PC-9 (cell line): ENCODE measurements at regions not wholly inside any gene's neighbourhood (a gene's known extent, or its start where the extent isn't known, plus 50 kb on each side); places are given as distances from the start of the nearest gene placed in this dataset.

ENCODE experiments used
- BruUV-seq: library from RNA; stranded (reverse); fragments of 400-500 nt; replicated peaks from 2 replicates; lab custom pipeline; 2021; lab: Mats Ljungman, UMichigan
- CTCF ChIA-PET: fragments of 300-600 bp; sonication (Branson Sonifier 250); formaldehyde crosslinking; loops from one replicate; lab custom pipeline; 2022; ENCODE audit warnings: antibody characterized with exemption; lab: Charles Lee
- POLR2A ChIA-PET: fragments of 300-600 bp; sonication (Branson Sonifier 250); formaldehyde crosslinking; loops from one replicate; lab custom pipeline; 2022; ENCODE audit warnings: antibody characterized with exemption; ENCODE audit not compliant: unreplicated experiment; lab: Charles Lee
- DNase-seq, 2 experiments: peaks; one replicate each; pipeline versions ENCODE4 v3.0.0 to v3.0.0-alpha.2; 2015 to 2022; ENCODE audit warnings: mixed read lengths in 1 of 2
- H2AFZ ChIP-seq: fragments of 200-600 bp; sonication (generic); 2 replicates; pipeline ENCODE4 v1.8.1; 2017; ENCODE audit warnings: antibody characterized with exemption
- H3F3A ChIP-seq: fragments of 200-600 bp; sonication (generic); 2 replicates; pipeline ENCODE4 v1.8.1; 2017; ENCODE audit warnings: antibody characterized with exemption, mild to moderate bottlenecking, low read depth; ENCODE audit not compliant: insufficient read depth
- H3K27ac ChIP-seq: fragments of 200-600 bp; sonication (generic); 2 replicates; pipeline ENCODE4 v1.6.1; 2016; ENCODE audit warnings: mixed run types
- H3K27me3 ChIP-seq: fragments of 200-600 bp; sonication (generic); 2 replicates; pipeline ENCODE4 v1.6.1; 2016; ENCODE audit warnings: low read depth, mixed run types; ENCODE audit not compliant: insufficient read depth
- H3K36me3 ChIP-seq: fragments of 200-600 bp; sonication (generic); 2 replicates; pipeline ENCODE4 v1.6.1; 2016; ENCODE audit warnings: low read depth, mixed run types
- H3K4me1 ChIP-seq: fragments of 200-600 bp; sonication (generic); replicated peaks from 2 replicates; pipeline ENCODE4 v1.6.1; 2016; ENCODE audit warnings: mixed run types; ENCODE audit not compliant: insufficient read depth
- H3K4me2 ChIP-seq: fragments of 200-600 bp; sonication (generic); 2 replicates; pipeline ENCODE4 v1.6.1; 2017; ENCODE audit warnings: mixed run types
- H3K4me3 ChIP-seq: fragments of 200-600 bp; sonication (generic); 2 replicates; pipeline ENCODE4 v1.6.1; 2016; ENCODE audit warnings: mixed run types
- H3K79me2 ChIP-seq: fragments of 200-600 bp; sonication (generic); 2 replicates; pipeline ENCODE4 v1.6.1; 2017; ENCODE audit warnings: low read depth, mixed run types
- H3K9me2 ChIP-seq: fragments of 200-600 bp; sonication (generic); 2 replicates; pipeline ENCODE4 v1.8.1; 2017; ENCODE audit warnings: mild to moderate bottlenecking; ENCODE audit not compliant: insufficient read depth
- H3K9me3 ChIP-seq: fragments of 200-600 bp; sonication (generic); 2 replicates; pipeline ENCODE4 v1.8.1; 2016; ENCODE audit warnings: low read depth; ENCODE audit not compliant: insufficient read depth
- H4K20me1 ChIP-seq: fragments of 200-600 bp; sonication (generic); 2 replicates; pipeline ENCODE4 v1.8.1; 2017; ENCODE audit not compliant: insufficient read depth
- CTCF ChIP-seq: fragments of 200-600 bp; sonication (generic); conservative IDR thresholded peaks from 2 replicates; pipeline ENCODE4 v1.6.1; 2017; ENCODE audit warnings: mixed run types, antibody characterized with exemption, mild to moderate bottlenecking, moderate library complexity
- EZH2 ChIP-seq: fragments of 200-600 bp; sonication (generic); IDR thresholded peaks from 2 replicates; pipeline ENCODE4 v1.8.0; 2017; ENCODE audit warnings: antibody characterized with exemption, low read depth
- intact Hi-C: fragments of 100-400 bp; cut with micrococcal nuclease; formaldehyde crosslinking; loops from one replicate; pipeline ENCODE4 v1.10.0; 2022; ENCODE audit not compliant: unreplicated experiment

DNA sequence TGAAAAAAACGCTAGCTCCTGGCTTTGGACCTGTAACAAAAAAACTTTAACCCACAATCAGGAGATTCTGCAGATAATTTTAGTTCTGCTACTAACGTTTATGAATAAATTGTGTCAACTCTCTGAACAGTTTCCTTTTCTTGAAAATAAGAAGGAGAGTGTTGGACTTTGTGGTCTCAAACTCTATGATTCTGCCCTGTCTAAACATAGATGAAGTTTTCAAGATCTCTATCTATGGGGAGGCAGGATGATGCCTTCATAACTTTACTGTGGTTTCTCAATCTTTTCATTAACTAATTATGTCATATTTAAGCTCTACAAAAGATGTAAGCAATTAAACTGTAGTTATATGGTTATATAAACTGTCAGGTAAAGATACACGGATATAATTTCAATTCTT is 162.0 kb downstream of the REEP3 start:
- TF ChIP-seq EZH2, result no peak
- TF ChIP-seq CTCF, result no peak
- no peak for DNase-seq
- Histone ChIP-seq H3K4me1 (no peaks in the 10 kb centered on the region), H3K9me3 (no peaks in the 10 kb centered on the region), H3K27ac (no peak overlapping the region), H2AFZ (no peak overlapping the region), H4K20me1 (no peaks in the 10 kb centered on the region; the same call in 1 of the 2 replicates), H3K36me3 (no peaks in the 10 kb centered on the region), H3F3A (no peaks in the 10 kb centered on the region), H3K4me2 (no peak overlapping the region), H3K9me2 (no peaks in the 10 kb centered on the region), H3K27me3 (no peaks in the 10 kb centered on the region), H3K79me2 (no peaks in the 10 kb centered on the region), H3K4me3 (no peak overlapping the region)
- CTCF ChIA-PET, result no interaction called here
- POLR2A ChIA-PET, result no interaction called here
- intact Hi-C loops, result no loop called here
- no TSS peak for BruUV-seq

DNA sequence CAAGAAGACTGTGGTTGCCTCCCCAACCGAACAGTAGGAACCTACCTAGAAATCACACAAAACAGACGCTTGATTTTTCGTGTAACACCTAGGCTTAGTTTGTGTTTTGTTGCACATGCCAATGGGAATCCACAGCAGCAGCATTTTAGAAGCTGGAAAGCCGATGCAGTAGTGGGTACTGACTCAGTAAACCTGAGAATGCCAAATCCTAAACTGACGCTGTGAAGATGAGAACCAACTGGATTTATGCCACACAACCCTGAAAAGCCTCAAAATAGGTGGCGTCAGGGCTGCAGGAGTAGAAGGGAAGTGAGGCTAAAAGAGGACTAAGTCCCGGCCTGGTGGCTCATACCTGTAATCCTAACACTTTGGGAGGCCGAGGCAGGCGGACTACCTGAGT is 162.5 kb downstream of the REEP3 start:
- Histone ChIP-seq H3K79me2 (no peaks in the 10 kb centered on the region), H4K20me1 (no peaks in the 10 kb centered on the region; the same call in 1 of the 2 replicates), H3K9me2 (no peaks in the 10 kb centered on the region), H2AFZ (no peak overlapping the region), H3K4me3 (no peak overlapping the region), H3K27me3 (no peaks in the 10 kb centered on the region), H3K27ac (no peak overlapping the region), H3K4me1 (no peaks in the 10 kb centered on the region), H3K9me3 (no peaks in the 10 kb centered on the region), H3K36me3 (no peaks in the 10 kb centered on the region), H3K4me2 (no peak overlapping the region), H3F3A (no peaks in the 10 kb centered on the region)
- no peak for DNase-seq
- intact Hi-C loops, result no loop called here
- no TSS peak for BruUV-seq
- ChIA-PET CTCF (no interaction called here), POLR2A (no interaction called here)
- no peak for TF ChIP-seq EZH2
- TF ChIP-seq CTCF, result no peak

DNA sequence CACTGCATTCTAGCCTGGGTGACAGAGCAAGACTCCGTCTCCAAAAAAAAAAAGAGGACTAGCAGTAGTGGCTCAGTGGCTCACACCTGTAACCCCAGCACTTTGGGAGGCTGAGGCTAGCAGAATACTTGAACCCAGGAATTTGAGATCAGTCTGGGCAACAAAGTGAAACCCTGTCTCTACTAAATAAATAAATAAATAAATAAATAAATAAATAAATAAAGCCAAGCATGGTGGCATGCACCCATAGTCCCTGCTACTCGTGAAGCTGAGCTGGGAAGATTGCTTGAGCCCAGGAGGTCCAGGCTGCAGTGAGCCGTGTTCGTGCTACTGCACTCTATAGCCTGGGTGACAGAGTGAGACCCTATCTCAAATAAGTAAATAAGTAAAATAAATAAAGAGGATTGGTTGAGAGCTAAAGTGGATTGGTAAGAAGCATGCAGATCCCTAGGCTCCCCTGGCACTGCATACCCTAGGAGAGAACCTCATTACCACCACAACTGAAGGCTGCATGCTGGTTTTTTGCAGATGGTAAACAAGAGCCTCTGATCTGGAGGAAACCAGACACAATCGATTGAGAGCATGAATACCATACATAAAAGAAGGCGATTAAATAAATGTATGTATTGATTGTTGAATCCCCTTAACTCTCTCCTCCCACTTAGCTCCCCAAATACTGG is 163.2 kb downstream of the REEP3 start:
- no peaks in the 10 kb centered on the region for H3K36me3 ChIP-seq
- DNase-seq, result no peak
- H3K27me3 ChIP-seq, result no peaks in the 10 kb centered on the region
- no peaks in the 10 kb centered on the region for H3K4me1 ChIP-seq
- H4K20me1 ChIP-seq, result no peaks in the 10 kb centered on the region; the same call in 1 of the 2 replicates
- BruUV-seq, result no TSS peak
- no peak for TF ChIP-seq CTCF
- no peak for TF ChIP-seq EZH2
- no peak overlapping the region for H3K4me3 ChIP-seq
- POLR2A ChIA-PET, result no interaction called here
- H3K4me2 ChIP-seq, result no peak overlapping the region
- intact Hi-C loops, result no loop called here
- H3K79me2 ChIP-seq, result no peaks in the 10 kb centered on the region
- no peak overlapping the region for H3K27ac ChIP-seq
- H3K9me2 ChIP-seq, result no peaks in the 10 kb centered on the region
- H3K9me3 ChIP-seq, result no peaks in the 10 kb centered on the region
- no peaks in the 10 kb centered on the region for H3F3A ChIP-seq
- CTCF ChIA-PET, result no interaction called here
- H2AFZ ChIP-seq, result no peak overlapping the region
